GM12892 (cell line): ENCODE measurements at regions not wholly inside any gene's neighbourhood (a gene's known extent, or its start where the extent isn't known, plus 50 kb on each side); places are given as distances from the start of the nearest gene placed in this dataset.
"Not testable (repeated sequence)": the region's sequence is repeated elsewhere in the genome, so short reads cannot be mapped to it uniquely, and the experiment has no call there.

Experiments used
- DNase-seq: peaks from one replicate; pipeline ENCODE4 v3.0.0; 2011; ENCODE audit not compliant: insufficient read length
- FAIRE-seq: peaks from 2 replicates; lab custom pipeline; 2011; peaks lifted over from hg19 to GRCh38; lab: Jason Lieb, UNC
- POLR2A ChIP-seq: IDR thresholded peaks from 2 replicates; pipeline ENCODE4 v1.6.1; 2011; ENCODE audit warnings: low read depth, low read length, control low read depth
- POLR2AphosphoS5 ChIP-seq: IDR thresholded peaks from 2 replicates; pipeline ENCODE4 v1.6.1; 2011; ENCODE audit warnings: low read depth, low read length, control low read depth
- TAF1 ChIP-seq: IDR thresholded peaks from 2 replicates; pipeline ENCODE4 v1.6.1; 2011; ENCODE audit warnings: low read depth, mild to moderate bottlenecking, control low read depth, low read length, borderline replicate concordance

GRCh38 chr6:86730216-86730615 lies 207.1 kb upstream of the HTR1E start:
- FAIRE-seq (no peak), DNase-seq (no peak)
- no peak for TF ChIP-seq TAF1
- TF ChIP-seq POLR2A = no peak
- no peak for TF ChIP-seq POLR2AphosphoS5

- DNase-seq (no peak), FAIRE-seq (no peak)
- no peak for TF ChIP-seq POLR2A
- TF ChIP-seq TAF1 = no peak
- no peak for TF ChIP-seq POLR2AphosphoS5
Observed at GRCh38 chr6:86728976-86729375, 208.4 kb upstream of the HTR1E start.

- DNase-seq = no peak
- FAIRE-seq = no peak
- TF ChIP-seq TAF1 = no peak
- TF ChIP-seq POLR2AphosphoS5 = no peak
- no peak for TF ChIP-seq POLR2A
Observed at GRCh38 chr6:86724695-86725094, 212.6 kb upstream of the HTR1E start.

- FAIRE-seq (no peak), DNase-seq (no peak)
- TF ChIP-seq POLR2AphosphoS5 = no peak
- TF ChIP-seq POLR2A = no peak
- no peak for TF ChIP-seq TAF1
Observed at GRCh38 chr6:86723729-86724128, 213.6 kb upstream of the HTR1E start.

GRCh38 chr6:86723151-86723550 lies 214.2 kb upstream of the HTR1E start:
- DNase-seq (no peak), FAIRE-seq (no peak)
- TF ChIP-seq POLR2A = no peak
- TF ChIP-seq TAF1 = no peak
- no peak for TF ChIP-seq POLR2AphosphoS5

GRCh38 chr6:86722131-86722530 lies 215.2 kb upstream of the HTR1E start:
- FAIRE-seq (no peak), DNase-seq (no peak)
- no peak for TF ChIP-seq POLR2A
- TF ChIP-seq POLR2AphosphoS5 = no peak
- no peak for TF ChIP-seq TAF1

- TF ChIP-seq POLR2A = no peak
- TF ChIP-seq TAF1 = no peak
- no peak for TF ChIP-seq POLR2AphosphoS5
- DNase-seq (no peak), FAIRE-seq (no peak)
Observed at GRCh38 chr6:86715676-86716075, 221.7 kb upstream of the HTR1E start.

GRCh38 chr6:86712039-86712438 lies 225.3 kb upstream of the HTR1E start:
- FAIRE-seq (no peak), DNase-seq (no peak)
- no peak for TF ChIP-seq TAF1
- no peak for TF ChIP-seq POLR2AphosphoS5
- no peak for TF ChIP-seq POLR2A

GRCh38 chr6:86707545-86708120 lies 229.7 kb upstream of the HTR1E start:
- TF ChIP-seq POLR2AphosphoS5 (no peak), POLR2A (no peak), TAF1 (no peak)
- FAIRE-seq (no peak), DNase-seq (no peak)

GRCh38 chr6:86706449-86706848 lies 230.9 kb upstream of the HTR1E start:
- FAIRE-seq (no peak), DNase-seq (no peak)
- no peak for TF ChIP-seq TAF1
- no peak for TF ChIP-seq POLR2AphosphoS5
- TF ChIP-seq POLR2A = no peak

GRCh38 chr6:86701228-86701627 lies 236.1 kb upstream of the HTR1E start:
- FAIRE-seq = not testable (repeated sequence)

GRCh38 chr6:86686496-86686895 lies 250.8 kb upstream of the HTR1E start:
- DNase-seq (no peak), FAIRE-seq (no peak)
- TF ChIP-seq TAF1 (no peak), POLR2A (no peak)

More at GRCh38 chr6:86701228-86701627, 236.1 kb upstream of the HTR1E start:
- not testable (repeated sequence) for DNase-seq

GRCh38 chr6:86685230-86685797 lies 252.0 kb upstream of the HTR1E start:
- FAIRE-seq = no peak
- DNase-seq = no peak

More at GRCh38 chr6:86685230-86685797, 252.0 kb upstream of the HTR1E start:
- TF ChIP-seq POLR2A (no peak), TAF1 (no peak), POLR2AphosphoS5 (no peak)
